Mesodermal cell (in vitro differentiated cells): ENCODE measurements at regions not wholly inside any gene's neighbourhood (a gene's known extent, or its start where the extent isn't known, plus 50 kb on each side); places are given as distances from the start of the nearest gene placed in this dataset.

Experiments
- H3K27ac ChIP-seq: 2 replicates; pipeline ENCODE4 v1.7.0; 2013; ENCODE audit warnings: mild to moderate bottlenecking, low read depth, low read length, moderate library complexity; ENCODE audit not compliant: severe bottlenecking
- H3K36me3 ChIP-seq: 2 replicates; pipeline ENCODE4 v1.7.1; 2013; ENCODE audit warnings: mild to moderate bottlenecking, low read length, moderate library complexity; ENCODE audit not compliant: control insufficient read depth, insufficient read depth
- H3K4me1 ChIP-seq: one replicate; pipeline ENCODE4 v1.7.1; 2013; ENCODE audit warnings: mild to moderate bottlenecking, low read length; ENCODE audit not compliant: insufficient read depth, control insufficient read depth, poor library complexity, severe bottlenecking
- H3K4me3 ChIP-seq: 2 replicates; pipeline ENCODE4 v1.7.0; 2013; ENCODE audit warnings: low read length, control low read depth, mild to moderate bottlenecking; ENCODE audit not compliant: insufficient read depth, poor library complexity, severe bottlenecking; ENCODE audit errors: extremely low read depth
- H3K9me3 ChIP-seq: 2 replicates; pipeline ENCODE4 v1.7.1; 2013; ENCODE audit warnings: mild to moderate bottlenecking, low read length, moderate library complexity; ENCODE audit not compliant: control insufficient read depth
- WGBS, 2 experiments: methylation state at CpG; one replicate each; pipeline ENCODE4 v1.1.5; 2013; ENCODE audit warnings: missing lambda C conversion rate in 2 of 2; ENCODE audit not compliant: insufficient coverage in 2 of 2; 5-methylcytosine and 5-hydroxymethylcytosine counted together

DNA sequence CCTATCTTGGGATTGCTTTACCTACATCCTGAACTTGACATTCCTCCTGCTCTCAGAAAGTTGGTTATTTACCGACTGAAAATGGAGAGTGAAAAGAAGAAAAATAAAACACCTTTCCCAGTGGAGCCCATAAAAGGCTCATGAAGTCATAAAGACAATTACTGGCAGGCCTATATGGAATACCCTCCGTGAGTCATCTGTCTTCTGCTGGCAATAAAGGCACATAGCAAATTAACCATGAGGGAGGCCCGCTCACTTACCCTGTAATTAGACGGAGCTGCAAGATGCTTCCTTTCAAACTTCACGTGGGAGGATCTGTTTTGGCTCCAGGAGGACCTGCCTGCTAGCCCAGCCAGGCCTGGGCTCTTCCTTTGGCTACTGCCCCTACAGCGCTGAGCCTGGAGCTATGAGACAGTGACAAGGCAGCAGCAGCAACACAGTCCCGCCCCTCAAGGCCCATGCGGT, 540.4 kb downstream of the BUD13 start:
- Histone ChIP-seq H3K9me3 (no peaks in the 10 kb centered on the region), H3K4me3 (no peak overlapping the region), H3K4me1 (no peaks in the 10 kb centered on the region), H3K27ac (no peak overlapping the region), H3K36me3 (no peaks in the 10 kb centered on the region)
- 76% methylated on average over 5 of the region's 8 CpGs for WGBS, 2 experiments

DNA sequence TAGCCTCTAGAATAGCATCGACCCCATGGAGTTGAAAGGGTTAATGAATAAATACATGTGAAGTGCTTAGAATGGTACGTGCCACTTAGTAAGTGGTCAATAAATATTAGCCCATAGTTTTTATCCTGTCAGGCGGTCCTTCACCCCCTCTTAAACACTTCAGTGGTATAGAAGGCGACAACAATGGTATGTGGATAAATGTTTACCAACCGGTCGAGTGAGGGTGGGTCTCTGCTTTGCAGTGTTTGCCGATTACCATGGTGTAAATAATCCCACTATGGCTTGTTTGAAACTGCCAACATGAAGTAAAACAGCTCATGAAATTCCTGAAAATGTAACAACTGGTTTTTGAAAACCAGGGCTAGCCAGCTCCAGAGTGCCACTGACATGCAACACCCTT, 541.2 kb downstream of the BUD13 start:
- H3K4me3 ChIP-seq: no peak overlapping the region
- 90 to 96% methylated on average over 2 to 3 of the region's 7 CpGs for WGBS, 2 experiments

DNA sequence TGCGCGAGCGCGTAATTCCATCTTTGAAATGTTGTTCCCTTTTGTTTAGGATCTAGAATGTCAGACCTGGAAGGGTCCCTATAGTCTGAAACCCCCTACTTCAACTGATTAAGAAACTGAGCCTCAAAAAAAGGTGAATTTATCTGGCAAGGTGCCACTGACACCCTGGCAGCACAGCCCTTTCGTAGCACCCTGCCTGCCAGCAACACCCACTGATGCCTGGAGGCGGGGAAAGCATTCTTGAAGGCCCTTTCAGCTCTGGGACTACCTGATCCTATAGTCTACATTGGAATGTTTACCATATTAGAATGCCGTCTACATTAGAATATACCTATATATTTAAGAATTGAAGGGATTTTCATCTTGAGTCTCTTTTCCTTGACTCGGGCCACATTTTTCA, 542.3 kb downstream of the BUD13 start:
- Histone ChIP-seq H3K27ac (no peak overlapping the region), H3K36me3 (no peaks in the 10 kb centered on the region), H3K4me1 (no peaks in the 10 kb centered on the region), H3K9me3 (no peaks in the 10 kb centered on the region), H3K4me3 (no peak overlapping the region)
- WGBS, 2 experiments: 86 to 92% methylated on average over 1 to 4 of the region's 8 CpGs

More for the DNA sequence above, 541.2 kb downstream of the BUD13 start:
- H3K9me3 ChIP-seq: no peaks in the 10 kb centered on the region
- no peaks in the 10 kb centered on the region for H3K36me3 ChIP-seq
- no peaks in the 10 kb centered on the region for H3K4me1 ChIP-seq
- no peak overlapping the region for H3K27ac ChIP-seq

DNA sequence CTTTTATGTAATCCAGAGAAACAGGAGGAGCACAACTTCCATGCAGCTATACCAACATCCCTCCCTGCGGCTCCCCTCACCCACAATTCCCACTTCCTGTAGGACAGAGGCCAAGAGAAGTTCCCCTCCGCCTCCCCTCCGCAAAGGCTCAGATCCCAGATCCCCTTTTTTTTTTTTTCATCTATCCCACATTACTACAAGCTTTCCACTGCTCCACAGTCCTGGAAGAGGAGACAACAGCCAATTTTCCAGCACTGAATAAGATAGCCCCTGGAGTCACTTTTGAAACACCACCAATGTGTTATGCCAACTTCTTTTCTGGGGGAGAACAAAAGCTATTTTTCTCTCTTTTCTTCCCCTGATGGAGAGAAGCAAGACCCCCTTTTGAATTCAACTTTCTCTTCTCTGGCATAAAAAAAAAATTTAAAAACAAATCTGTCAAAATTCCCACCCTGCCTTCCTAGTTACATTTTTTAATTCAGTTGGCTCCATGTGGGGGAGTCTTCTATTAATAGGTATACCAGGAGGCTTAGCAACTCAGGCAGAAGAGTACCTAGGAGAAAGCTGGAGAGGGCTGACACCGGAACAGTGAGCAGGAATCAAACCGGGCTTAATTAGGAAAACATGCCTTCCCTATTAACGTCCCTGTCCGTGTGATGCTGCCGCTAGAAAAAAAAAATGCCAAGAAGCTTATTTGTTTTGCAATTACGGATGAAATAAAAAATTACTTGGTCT, 543.4 kb downstream of the BUD13 start:
- Histone ChIP-seq H3K4me1 (no peaks in the 10 kb centered on the region), H3K27ac (no peak overlapping the region), H3K4me3 (no peak overlapping the region), H3K36me3 (no peaks in the 10 kb centered on the region), H3K9me3 (no peaks in the 10 kb centered on the region)
- WGBS, 2 experiments: 80 to 81% methylated on average over 5 to 8 of the region's 9 CpGs

DNA sequence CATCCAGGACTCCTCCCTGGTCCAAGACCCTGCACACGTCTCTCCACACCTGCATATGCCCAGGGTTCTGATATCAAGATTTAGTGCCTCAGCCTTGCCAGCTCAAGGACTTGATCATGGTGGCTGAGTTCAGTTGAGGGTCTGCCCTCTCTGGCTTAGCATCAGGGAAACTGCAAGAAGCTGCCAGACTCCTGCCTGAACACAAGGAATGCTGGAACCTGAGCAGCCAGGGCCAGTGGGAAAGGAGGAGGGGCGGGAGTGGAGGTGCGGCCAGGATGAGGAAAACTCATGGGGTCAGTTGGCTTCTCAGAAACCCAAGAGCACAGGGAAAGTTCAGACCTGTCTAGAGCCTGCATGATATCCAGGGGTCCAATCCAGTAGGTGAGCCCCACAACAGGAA, 546.1 kb downstream of the BUD13 start:
- Histone ChIP-seq H3K36me3 (no peaks in the 10 kb centered on the region), H3K27ac (no peak overlapping the region), H3K4me3 (no peak overlapping the region), H3K9me3 (no peaks in the 10 kb centered on the region), H3K4me1 (no peaks in the 10 kb centered on the region)
- 96 to 100% methylated on average over 3 of the region's 3 CpGs for WGBS, 2 experiments

DNA sequence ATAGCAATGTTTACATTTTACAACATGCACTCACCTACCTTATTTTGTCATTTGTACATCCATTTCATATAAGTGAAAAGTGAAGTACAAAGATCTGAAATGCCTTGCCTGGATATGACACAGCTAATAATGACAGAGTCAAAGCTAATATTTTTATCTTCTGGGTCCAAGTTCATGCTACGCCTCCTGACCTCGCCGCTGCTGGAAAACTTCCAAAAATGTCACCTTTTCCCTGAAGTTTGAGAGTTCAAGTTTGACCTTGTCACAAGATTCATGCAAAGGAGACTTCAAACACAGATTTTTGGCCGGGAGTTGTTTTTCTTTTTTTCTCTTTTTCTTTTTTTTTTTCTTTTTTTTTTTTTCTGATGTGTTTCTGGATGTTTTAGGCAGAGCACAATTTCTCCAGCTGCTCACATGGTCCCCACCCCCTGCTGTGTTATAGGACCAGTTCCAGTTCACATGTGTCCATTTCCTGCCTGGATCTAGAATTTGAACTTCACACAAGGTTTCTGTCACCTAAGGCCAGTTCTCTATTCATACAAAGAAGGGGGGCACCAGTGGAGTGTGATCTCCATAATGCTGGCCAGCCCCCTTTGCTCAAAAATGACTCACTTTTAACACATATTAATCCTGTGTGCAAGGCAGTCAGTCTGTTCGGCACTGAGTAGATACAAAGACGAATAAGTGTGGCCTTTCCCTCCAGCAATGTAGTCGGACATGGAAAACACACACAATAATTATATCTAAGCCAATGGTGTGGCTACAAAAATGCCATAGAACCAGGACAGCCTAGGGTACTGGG, 546.8 kb downstream of the BUD13 start:
- Histone ChIP-seq H3K36me3 (no peaks in the 10 kb centered on the region), H3K4me1 (no peaks in the 10 kb centered on the region), H3K4me3 (no peak overlapping the region), H3K27ac (no peak overlapping the region), H3K9me3 (no peaks in the 10 kb centered on the region)
- WGBS, 2 experiments: 84 to 87% methylated on average over 4 to 5 of the region's 7 CpGs

DNA sequence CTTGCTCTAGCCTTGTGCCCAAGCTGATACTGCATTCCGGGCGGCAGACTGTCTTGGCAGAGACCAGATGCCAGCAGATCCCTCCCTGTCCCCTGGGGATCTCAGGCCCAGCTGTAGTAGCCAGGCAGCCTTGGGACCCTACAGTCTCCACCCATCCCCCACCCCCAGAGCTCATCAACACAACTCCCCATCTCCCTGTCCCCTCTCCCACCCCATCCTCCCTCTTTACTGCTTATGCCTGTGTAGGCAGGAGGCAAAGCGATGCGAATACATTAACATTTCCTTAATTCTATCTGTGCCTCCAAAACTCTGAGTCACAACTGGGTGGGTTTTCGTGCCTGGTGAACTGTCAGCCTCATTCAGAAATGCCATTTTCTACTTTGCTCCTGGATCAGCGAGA, 547.6 kb downstream of the BUD13 start:
- Histone ChIP-seq H3K4me1 (no peaks in the 10 kb centered on the region), H3K27ac (no peak overlapping the region), H3K9me3 (no peaks in the 10 kb centered on the region), H3K4me3 (no peak overlapping the region), H3K36me3 (no peaks in the 10 kb centered on the region)
- 73 to 76% methylated on average over 6 of the region's 6 CpGs for WGBS, 2 experiments

DNA sequence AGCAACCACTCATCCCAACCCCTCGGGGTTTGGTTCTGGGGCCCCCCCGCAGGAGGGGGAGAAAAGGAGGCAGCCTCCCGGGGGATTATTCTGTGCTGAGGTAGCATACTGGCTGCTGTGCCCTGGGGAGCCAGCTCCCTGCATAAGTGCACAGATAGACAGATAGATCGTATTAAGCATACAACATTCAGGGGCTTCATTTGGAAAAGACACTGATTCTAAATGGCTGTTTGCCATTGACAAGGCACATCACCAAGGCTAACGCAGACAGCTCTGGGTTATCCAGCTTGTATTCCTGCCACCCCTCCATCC, 547.9 kb downstream of the BUD13 start:
- H3K4me3 ChIP-seq: no peak overlapping the region
- WGBS, 2 experiments: 91 to 92% methylated on average over 3 to 4 of the region's 5 CpGs
- H3K9me3 ChIP-seq: no peaks in the 10 kb centered on the region
- H3K27ac ChIP-seq: no peak overlapping the region
- H3K4me1 ChIP-seq: no peaks in the 10 kb centered on the region
- H3K36me3 ChIP-seq: no peaks in the 10 kb centered on the region

DNA sequence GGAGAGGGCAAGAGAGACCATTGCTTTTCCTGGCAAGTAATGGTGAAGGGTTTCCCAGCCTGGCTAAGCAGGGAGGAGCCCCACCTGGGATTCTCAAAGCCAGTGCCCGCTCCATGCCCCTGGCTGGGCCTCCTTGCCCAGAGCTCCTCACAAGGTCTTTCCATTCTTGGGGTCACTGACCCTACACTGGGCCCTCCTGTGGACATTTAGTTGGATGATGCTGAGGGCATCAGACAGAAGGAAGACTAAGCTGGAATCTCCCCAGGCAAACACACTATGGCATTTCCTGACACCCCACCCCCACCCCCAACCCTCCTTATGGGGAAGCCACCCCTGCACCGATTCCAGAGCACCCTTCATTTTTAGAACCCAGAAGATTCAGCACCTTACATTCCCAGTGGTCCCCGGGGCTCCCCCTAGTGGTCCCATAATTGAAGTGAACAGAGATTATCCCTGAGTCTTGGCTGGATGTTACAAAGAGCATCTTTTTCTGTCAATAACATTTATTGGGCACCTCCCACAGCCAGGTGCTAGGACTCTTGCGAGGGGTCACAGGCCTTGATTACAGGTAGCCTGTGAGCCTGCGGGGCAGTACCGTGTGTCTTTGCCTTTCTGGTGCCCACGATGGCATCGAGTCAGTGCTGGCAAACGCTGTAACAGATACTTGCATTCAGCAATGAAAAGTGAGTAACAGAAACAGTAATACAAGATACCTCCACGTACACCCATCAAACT, 548.5 kb downstream of the BUD13 start:
- H3K27ac ChIP-seq: no peak overlapping the region
- 58 to 59% methylated on average over 6 to 9 of the region's 10 CpGs for WGBS, 2 experiments
- no peaks in the 10 kb centered on the region for H3K4me1 ChIP-seq
- H3K36me3 ChIP-seq: no peaks in the 10 kb centered on the region
- H3K9me3 ChIP-seq: no peaks in the 10 kb centered on the region
- H3K4me3 ChIP-seq: no peak overlapping the region

DNA sequence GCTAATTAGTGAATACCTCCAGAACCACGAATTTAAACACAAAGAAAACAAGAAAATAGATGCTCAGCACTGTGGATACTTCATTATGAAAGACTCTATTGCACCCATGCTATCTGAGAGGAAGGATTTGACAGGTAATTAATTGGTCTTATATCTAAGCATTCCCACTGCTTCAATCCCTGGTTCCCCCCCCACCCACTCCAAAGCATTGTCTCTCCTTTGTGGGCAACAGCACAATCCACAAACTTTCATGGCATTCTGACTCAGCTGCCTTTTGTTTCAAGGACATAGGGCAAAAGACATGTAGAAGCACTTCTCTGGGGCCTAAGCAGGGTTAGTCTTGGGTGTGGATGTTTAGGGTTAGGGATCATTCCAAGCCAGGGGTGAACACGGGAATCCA, 551.4 kb downstream of the BUD13 start:
- H3K27ac ChIP-seq: no peak overlapping the region
- 55 to 78% methylated on average over 1 to 2 of the region's 2 CpGs for WGBS, 2 experiments
- H3K4me3 ChIP-seq: no peak overlapping the region
- no peaks in the 10 kb centered on the region for H3K4me1 ChIP-seq
- H3K36me3 ChIP-seq: no peaks in the 10 kb centered on the region
- H3K9me3 ChIP-seq: peaks cover 6% of the 10 kb centered on the region
